Activated T-cell treated with anti-CD3 and anti-CD28 coated beads, Interleukin-2, amount 50 U/mL, for 4 hours (primary cell): ENCODE measurements at regions not wholly inside any gene's neighbourhood (a gene's known extent, or its start where the extent isn't known, plus 50 kb on each side); places are given as distances from the start of the nearest gene placed in this dataset.
"Not testable (repeated sequence)": the region's sequence is repeated elsewhere in the genome, so short reads cannot be mapped to it uniquely, and the experiment has no call there.

ENCODE experiments used
- ATAC-seq, 2 donors: fragments of 200-7000 bp; cut with Tn5 transposase; one replicate each; pipeline ENCODE4 v1.10.0; 2021
- DNase-seq: peaks from one replicate; pipeline ENCODE4 v3.0.0-alpha.2; 2020
- H3K27me3 Mint-ChIP-seq: one replicate; pipeline ENCODE4 v1.8.0; 2021; ENCODE audit warnings: low read depth, mixed read lengths
- H3K36me3 Mint-ChIP-seq: one replicate; pipeline ENCODE4 v1.8.0; 2022; ENCODE audit warnings: mixed read lengths; ENCODE audit not compliant: insufficient read depth
- H3K4me1 Mint-ChIP-seq: one replicate; pipeline ENCODE4 v1.8.0; 2021; ENCODE audit warnings: low read depth, mixed read lengths
- H3K4me3 Mint-ChIP-seq: one replicate; pipeline ENCODE4 v1.8.0; 2021; ENCODE audit warnings: mild to moderate bottlenecking, moderate library complexity, mixed read lengths
- H3K9me3 Mint-ChIP-seq: one replicate; pipeline ENCODE4 v1.8.0; 2021; ENCODE audit warnings: mixed read lengths

- Mint-ChIP-seq H3K36me3 (no peaks in the 10 kb centered on the region), H3K4me3 (no peak overlapping the region), H3K9me3 (no peaks in the 10 kb centered on the region), H3K4me1 (no peaks in the 10 kb centered on the region), H3K27me3 (no peaks in the 10 kb centered on the region)
- DNase-seq (no peak), ATAC-seq (no peak)
Observed at GRCh38 chrX:98111684-98112083, 1228.0 kb downstream of the RPA4 start.

GRCh38 chrX:98114021-98114420 lies 1230.3 kb downstream of the RPA4 start:
- Mint-ChIP-seq H3K9me3 (no peaks in the 10 kb centered on the region), H3K36me3 (no peaks in the 10 kb centered on the region), H3K4me3 (no peak overlapping the region), H3K4me1 (no peaks in the 10 kb centered on the region), H3K27me3 (no peaks in the 10 kb centered on the region)
- DNase-seq (no peak), ATAC-seq (no peak)

GRCh38 chrX:98141466-98141865 lies 1257.8 kb downstream of the RPA4 start:
- H3K9me3 Mint-ChIP-seq: peaks cover 12% of the 10 kb centered on the region
- H3K4me3 Mint-ChIP-seq: no peak overlapping the region
- ATAC-seq (no peak), DNase-seq (no peak)
- no peaks in the 10 kb centered on the region for H3K4me1 Mint-ChIP-seq
- H3K36me3 Mint-ChIP-seq: no peaks in the 10 kb centered on the region
- no peaks in the 10 kb centered on the region for H3K27me3 Mint-ChIP-seq

- no peak for ATAC-seq
- DNase-seq: no peak
- Mint-ChIP-seq H3K9me3 (no peaks in the 10 kb centered on the region), H3K4me1 (no peaks in the 10 kb centered on the region), H3K27me3 (no peaks in the 10 kb centered on the region), H3K36me3 (no peaks in the 10 kb centered on the region), H3K4me3 (no peak overlapping the region)
Observed at GRCh38 chrX:98191003-98191402, 1307.3 kb downstream of the RPA4 start.

- Mint-ChIP-seq H3K36me3 (no peaks in the 10 kb centered on the region), H3K9me3 (no peaks in the 10 kb centered on the region), H3K4me1 (no peaks in the 10 kb centered on the region)
Observed at GRCh38 chrX:98194036-98194435, 1310.3 kb downstream of the RPA4 start.

GRCh38 chrX:98203800-98204199 lies 1320.1 kb downstream of the RPA4 start:
- H3K9me3 Mint-ChIP-seq: no peaks in the 10 kb centered on the region
- no peak for ATAC-seq
- no peak overlapping the region for H3K4me3 Mint-ChIP-seq
- H3K36me3 Mint-ChIP-seq: no peaks in the 10 kb centered on the region
- H3K27me3 Mint-ChIP-seq: no peaks in the 10 kb centered on the region
- no peaks in the 10 kb centered on the region for H3K4me1 Mint-ChIP-seq
- no peak for DNase-seq

More at GRCh38 chrX:98194036-98194435, 1310.3 kb downstream of the RPA4 start:
- Mint-ChIP-seq H3K27me3 (no peaks in the 10 kb centered on the region), H3K4me3 (no peak overlapping the region)
- DNase-seq: no peak
- no peak for ATAC-seq

GRCh38 chrX:98207947-98208346 lies 1324.2 kb downstream of the RPA4 start:
- Mint-ChIP-seq H3K36me3 (no peaks in the 10 kb centered on the region), H3K4me3 (no peak overlapping the region), H3K27me3 (no peaks in the 10 kb centered on the region), H3K4me1 (no peaks in the 10 kb centered on the region), H3K9me3 (peaks cover 13% of the 10 kb centered on the region)
- no peak for ATAC-seq
- no peak for DNase-seq

GRCh38 chrX:98231003-98231402 lies 1347.3 kb downstream of the RPA4 start:
- no peaks in the 10 kb centered on the region for H3K4me1 Mint-ChIP-seq
- H3K4me3 Mint-ChIP-seq: no peak overlapping the region
- no peaks in the 10 kb centered on the region for H3K36me3 Mint-ChIP-seq
- ATAC-seq: no peak
- no peak for DNase-seq
- peaks cover 16% of the 10 kb centered on the region for H3K9me3 Mint-ChIP-seq
- H3K27me3 Mint-ChIP-seq: no peaks in the 10 kb centered on the region

- ATAC-seq, H3K9me3 Mint-ChIP-seq, H3K4me1 Mint-ChIP-seq: not testable (repeated sequence)
Observed at GRCh38 chrX:98240061-98240460, 1356.4 kb downstream of the RPA4 start.

GRCh38 chrX:98263135-98263534 lies 1379.4 kb downstream of the RPA4 start:
- ATAC-seq (no peak), DNase-seq (no peak)
- Mint-ChIP-seq H3K36me3 (no peaks in the 10 kb centered on the region), H3K4me1 (no peaks in the 10 kb centered on the region), H3K4me3 (no peak overlapping the region), H3K27me3 (no peaks in the 10 kb centered on the region), H3K9me3 (no peaks in the 10 kb centered on the region)

More at GRCh38 chrX:98240061-98240460, 1356.4 kb downstream of the RPA4 start:
- not testable (repeated sequence) for DNase-seq, H3K36me3 Mint-ChIP-seq, H3K4me3 Mint-ChIP-seq, H3K27me3 Mint-ChIP-seq

GRCh38 chrX:98289726-98290125 lies 1406.0 kb downstream of the RPA4 start:
- H3K4me1 Mint-ChIP-seq: no peaks in the 10 kb centered on the region
- H3K36me3 Mint-ChIP-seq: no peaks in the 10 kb centered on the region
- DNase-seq (no peak), ATAC-seq (no peak)
- no peaks in the 10 kb centered on the region for H3K9me3 Mint-ChIP-seq
- no peaks in the 10 kb centered on the region for H3K27me3 Mint-ChIP-seq
- no peak overlapping the region for H3K4me3 Mint-ChIP-seq

GRCh38 chrX:98294310-98294709 lies 1410.6 kb downstream of the RPA4 start:
- Mint-ChIP-seq H3K4me1 (no peaks in the 10 kb centered on the region), H3K27me3 (no peaks in the 10 kb centered on the region), H3K4me3 (no peak overlapping the region), H3K9me3 (no peaks in the 10 kb centered on the region), H3K36me3 (no peaks in the 10 kb centered on the region)
- ATAC-seq (no peak), DNase-seq (no peak)

- H3K4me1 Mint-ChIP-seq: no peaks in the 10 kb centered on the region
- no peaks in the 10 kb centered on the region for H3K9me3 Mint-ChIP-seq
- ATAC-seq (no peak), DNase-seq (no peak)
- no peaks in the 10 kb centered on the region for H3K27me3 Mint-ChIP-seq
- H3K4me3 Mint-ChIP-seq: no peak overlapping the region
- no peaks in the 10 kb centered on the region for H3K36me3 Mint-ChIP-seq
Observed at GRCh38 chrX:98296129-98296528, 1412.4 kb downstream of the RPA4 start.

GRCh38 chrX:98299785-98300184 lies 1416.1 kb downstream of the RPA4 start:
- Mint-ChIP-seq H3K9me3 (no peaks in the 10 kb centered on the region), H3K36me3 (no peaks in the 10 kb centered on the region), H3K4me3 (no peak overlapping the region), H3K27me3 (no peaks in the 10 kb centered on the region), H3K4me1 (no peaks in the 10 kb centered on the region)
- ATAC-seq (no peak), DNase-seq (no peak)

GRCh38 chrX:98300536-98300935 lies 1416.8 kb downstream of the RPA4 start:
- H3K4me3 Mint-ChIP-seq, ATAC-seq: not testable (repeated sequence)

GRCh38 chrX:98331407-98331806 lies 1447.7 kb downstream of the RPA4 start:
- H3K9me3 Mint-ChIP-seq: no peaks in the 10 kb centered on the region
- H3K27me3 Mint-ChIP-seq: no peaks in the 10 kb centered on the region
- DNase-seq (no peak), ATAC-seq (no peak)
- H3K4me3 Mint-ChIP-seq: no peak overlapping the region
- no peaks in the 10 kb centered on the region for H3K36me3 Mint-ChIP-seq
- H3K4me1 Mint-ChIP-seq: no peaks in the 10 kb centered on the region

More at GRCh38 chrX:98300536-98300935, 1416.8 kb downstream of the RPA4 start:
- not testable (repeated sequence) for H3K9me3 Mint-ChIP-seq, DNase-seq, H3K4me1 Mint-ChIP-seq, H3K27me3 Mint-ChIP-seq, H3K36me3 Mint-ChIP-seq
